Lower leg skin (tissue), 3 donors: ENCODE measurements at regions not wholly inside any gene's neighbourhood (a gene's known extent, or its start where the extent isn't known, plus 50 kb on each side); places are given as distances from the start of the nearest gene placed in this dataset.

Experiments
- POLR2A ChIP-seq, 2 donors: fragments of 450-650 bp; IDR thresholded peaks; one replicate each; pipeline ENCODE4 v1.6.1; 2016 to 2017; ENCODE audit warnings: antibody characterized with exemption in 2 of 2, mild to moderate bottlenecking in 1 of 2, moderate library complexity in 1 of 2
- TF ChIP-seq, protein P1 (sequence below), 3 donors: fragments of 450-650 bp; IDR thresholded peaks; one replicate each; pipeline ENCODE4 v1.5.1; 2016; ENCODE audit warnings: antibody characterized with exemption in 3 of 3, mild to moderate bottlenecking in 3 of 3, moderate library complexity in 2 of 3

DNA sequence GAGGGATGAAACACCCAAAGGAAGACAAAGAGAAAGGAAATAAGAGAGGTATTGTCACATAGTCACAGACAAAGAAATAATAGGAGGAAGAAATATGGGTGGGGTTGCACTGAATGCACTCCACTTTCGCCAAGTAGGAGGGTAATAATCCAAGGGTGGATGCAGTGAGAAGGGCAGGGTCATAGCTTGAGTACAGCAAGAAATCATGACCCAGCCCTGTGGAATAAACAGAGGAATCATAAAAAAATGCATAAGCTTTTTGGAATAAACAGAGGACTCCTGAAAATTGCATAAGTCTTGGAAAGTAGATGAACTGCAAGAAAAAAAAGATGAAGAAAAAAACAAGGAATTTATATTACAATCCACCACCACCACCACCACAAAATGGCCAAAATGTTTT is 53.1 kb upstream of the CD55 start:
- TF ChIP-seq, protein P1, sequence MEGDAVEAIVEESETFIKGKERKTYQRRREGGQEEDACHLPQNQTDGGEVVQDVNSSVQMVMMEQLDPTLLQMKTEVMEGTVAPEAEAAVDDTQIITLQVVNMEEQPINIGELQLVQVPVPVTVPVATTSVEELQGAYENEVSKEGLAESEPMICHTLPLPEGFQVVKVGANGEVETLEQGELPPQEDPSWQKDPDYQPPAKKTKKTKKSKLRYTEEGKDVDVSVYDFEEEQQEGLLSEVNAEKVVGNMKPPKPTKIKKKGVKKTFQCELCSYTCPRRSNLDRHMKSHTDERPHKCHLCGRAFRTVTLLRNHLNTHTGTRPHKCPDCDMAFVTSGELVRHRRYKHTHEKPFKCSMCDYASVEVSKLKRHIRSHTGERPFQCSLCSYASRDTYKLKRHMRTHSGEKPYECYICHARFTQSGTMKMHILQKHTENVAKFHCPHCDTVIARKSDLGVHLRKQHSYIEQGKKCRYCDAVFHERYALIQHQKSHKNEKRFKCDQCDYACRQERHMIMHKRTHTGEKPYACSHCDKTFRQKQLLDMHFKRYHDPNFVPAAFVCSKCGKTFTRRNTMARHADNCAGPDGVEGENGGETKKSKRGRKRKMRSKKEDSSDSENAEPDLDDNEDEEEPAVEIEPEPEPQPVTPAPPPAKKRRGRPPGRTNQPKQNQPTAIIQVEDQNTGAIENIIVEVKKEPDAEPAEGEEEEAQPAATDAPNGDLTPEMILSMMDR (IDR thresholded peaks at IDR 0.05) = no peak
- TF ChIP-seq POLR2A (IDR thresholded peaks at IDR 0.05) = no peak
